ENCODE measurements at regions not wholly inside any gene's neighbourhood (a gene's known extent, or its start where the extent isn't known, plus 50 kb on each side); places are given as distances from the start of the nearest gene placed in this dataset.

- Histone ChIP-seq H3K79me2 (ENCODE audit: insufficient read depth, low read length) (no peaks in the 10 kb centered on the region), H3K23ac (ENCODE audit: insufficient read length, low read depth, low read length) (no peak overlapping the region), H3K9ac (ENCODE audit: extremely low read depth, insufficient read length, low read length) (no peak overlapping the region), H3K14ac (ENCODE audit: insufficient read depth, low read length) (no peak overlapping the region), H4K5ac (ENCODE audit: insufficient read length, low read depth, low read length) (no peak overlapping the region), H2AK5ac (ENCODE audit: insufficient read length, low read length) (no peak overlapping the region), H3K56ac (ENCODE audit: insufficient read length, low read depth, low read length) (no peak overlapping the region), H3K18ac (ENCODE audit: insufficient read length, low read depth, low read length) (no peak overlapping the region), H3K9me3 (ENCODE audit: control insufficient read depth, low read depth, low read length) (no peaks in the 10 kb centered on the region), H2BK20ac (ENCODE audit: low read depth, low read length, poor library complexity, severe bottlenecking) (no peak overlapping the region), H3K27ac (ENCODE audit: insufficient read length, low read depth, low read length) (no peak overlapping the region), H3K27me3 (ENCODE audit: insufficient read depth, low read length) (no peaks in the 10 kb centered on the region), H3K4me2 (ENCODE audit: insufficient read depth, insufficient read length, low read length) (no peak overlapping the region), H3T11ph (ENCODE audit: low read length) (no peak overlapping the region), H3K4me1 (ENCODE audit: insufficient read depth, low read length) (peaks cover 9% of the 10 kb centered on the region; the same call in 1 of the 2 replicates), H4K8ac (replicated peaks; ENCODE audit: insufficient read length, low read depth, low read length) (no peak overlapping the region), H4K20me1 (ENCODE audit: control insufficient read depth, insufficient read depth, insufficient read length) (no peaks in the 10 kb centered on the region), H2BK12ac (ENCODE audit: insufficient read length, low read depth, low read length) (no peak overlapping the region), H3K79me1 (ENCODE audit: insufficient read depth, low read depth, low read length, poor library complexity, severe bottlenecking) (no peaks in the 10 kb centered on the region), H2AFZ (ENCODE audit: low read length) (no peak overlapping the region), H2BK15ac (ENCODE audit: low read depth, low read length) (no peak overlapping the region), H3K23me2 (ENCODE audit: insufficient read length, low read depth, low read length, poor library complexity, severe bottlenecking) (no peaks in the 10 kb centered on the region), H2BK120ac (ENCODE audit: low read depth, low read length, poor library complexity, severe bottlenecking) (no peak overlapping the region), H2BK5ac (ENCODE audit: insufficient read length, low read length) (no peak overlapping the region), H3K4ac (ENCODE audit: low read depth, low read length) (no peak overlapping the region), H4K91ac (ENCODE audit: insufficient read length, low read depth, low read length) (no peak overlapping the region)
- no peak for TF ChIP-seq CTCF (conservative IDR thresholded peaks at IDR 0.05)
- H3K36me3 Mint-ChIP-seq (ENCODE audit: insufficient read depth in 1 of 3, low read depth in 3 of 3): no peaks in the 10 kb centered on the region; a peak in 1 of 7 replicates
- WGBS (ENCODE audit: extremely low coverage, insufficient read length, low lambda C conversion rate): no CpG with 5 or more reads among the region's 2 CpGs
- DNase-seq: no peak
- peaks cover 36 to 39% of the 10 kb centered on the region in 2 experiments for H3K4me1 Mint-ChIP-seq
- H3K27ac Mint-ChIP-seq: no peak overlapping the region
- no peak overlapping the region for H3K4me3 Mint-ChIP-seq
- H3K27me3 Mint-ChIP-seq (ENCODE audit: low read depth): peaks cover 24% of the 10 kb centered on the region
- no peaks in the 10 kb centered on the region for H3K9me3 Mint-ChIP-seq
Observed at GRCh38 chr11:134506046-134506445, 94.0 kb upstream of the B3GAT1 start.
